ENCODE measurements at regions not wholly inside any gene's neighbourhood (a gene's known extent, or its start where the extent isn't known, plus 50 kb on each side); places are given as distances from the start of the nearest gene placed in this dataset.

GRCh38 chr18:45435810-45436209 is 179.5 kb upstream of the SLC14A2 start:
- TF ChIP-seq ATF2 (tag by site-specific recombination; IDR thresholded peaks at IDR 0.05; ENCODE audit: low read depth), result no peak
- no peak for TF ChIP-seq ZNF423 (tag by site-specific recombination; IDR thresholded peaks at IDR 0.05)
- TF ChIP-seq CTCF (tag by site-specific recombination; IDR thresholded peaks at IDR 0.05), result no peak
- no peak for TF ChIP-seq ZNF558 (tag by site-specific recombination; IDR thresholded peaks at IDR 0.05)
- TF ChIP-seq ZBTB20 (tag by site-specific recombination; IDR thresholded peaks at IDR 0.05), result no peak
- TF ChIP-seq ZNF274 (IDR thresholded peaks at IDR 0.05; ENCODE audit: low read length), result no peak
- no peak for TF ChIP-seq ZNF274 (tag by site-specific recombination; IDR thresholded peaks at IDR 0.05; ENCODE audit: borderline replicate concordance)
- TF ChIP-seq ZFP41 (tag by site-specific recombination; IDR thresholded peaks at IDR 0.05; ENCODE audit: borderline replicate concordance), result no peak
- no peak for TF ChIP-seq ZBTB7A (tag by site-specific recombination; IDR thresholded peaks at IDR 0.05; ENCODE audit: low read depth)

Data from HEK293 (cell line).